HG03565 (cell line): ENCODE measurements at regions not wholly inside any gene's neighbourhood (a gene's known extent, or its start where the extent isn't known, plus 50 kb on each side); places are given as distances from the start of the nearest gene placed in this dataset.
"Not testable (repeated sequence)": the region's sequence is repeated elsewhere in the genome, so short reads cannot be mapped to it uniquely, and the experiment has no call there.

Experiments
- ATAC-seq: cut with Tn5 transposase; IDR thresholded peaks from one replicate; pipeline ENCODE4 v1.9.1; 2021; ENCODE audit warnings: mild to moderate bottlenecking, moderate library complexity; ENCODE audit not compliant: unreplicated experiment

- no peak for ATAC-seq
Observed at GRCh38 chr5:86493777-86494176, 124.0 kb upstream of the COX7C start.

- no peak for ATAC-seq
Observed at GRCh38 chr5:86500947-86501346, 116.8 kb upstream of the COX7C start.

GRCh38 chr5:86507574-86507973 lies 110.2 kb upstream of the COX7C start:
- no peak for ATAC-seq

GRCh38 chr5:86510330-86510915 lies 107.3 kb upstream of the COX7C start:
- ATAC-seq = not testable (repeated sequence)

GRCh38 chr5:86523718-86524117 lies 94.0 kb upstream of the COX7C start:
- ATAC-seq = no peak

GRCh38 chr5:86525622-86526021 lies 92.1 kb upstream of the COX7C start:
- no peak for ATAC-seq

- ATAC-seq = no peak
Observed at GRCh38 chr5:86526811-86527348, 90.9 kb upstream of the COX7C start.

GRCh38 chr5:86532429-86532828 lies 85.3 kb upstream of the COX7C start:
- no peak for ATAC-seq

- ATAC-seq = no peak
Observed at GRCh38 chr5:86536396-86536795, 81.3 kb upstream of the COX7C start.

- peak; percentile 73 for ATAC-seq
Observed at GRCh38 chr5:86542532-86542931, 75.2 kb upstream of the COX7C start.

GRCh38 chr5:86546044-86546443 lies 71.7 kb upstream of the COX7C start:
- no peak for ATAC-seq

- no peak for ATAC-seq
Observed at GRCh38 chr5:86546582-86546981, 71.2 kb upstream of the COX7C start.

- ATAC-seq = no peak
Observed at GRCh38 chr5:86554638-86555037, 63.1 kb upstream of the COX7C start.

GRCh38 chr5:86557920-86558319 lies 59.8 kb upstream of the COX7C start:
- no peak for ATAC-seq

GRCh38 chr5:86565197-86565789 lies 52.4 kb upstream of the COX7C start:
- ATAC-seq = peak; percentile 41

GRCh38 chr5:86566030-86566429 lies 51.7 kb upstream of the COX7C start:
- ATAC-seq = not testable (repeated sequence)
